H1 (cell line): ENCODE measurements at regions not wholly inside any gene's neighbourhood (a gene's known extent, or its start where the extent isn't known, plus 50 kb on each side); places are given as distances from the start of the nearest gene placed in this dataset.

Source experiments
- EP300 ChIP-seq, 2 experiments: IDR thresholded peaks; 1 replicate in 1 of 2; 2 replicates in 1 of 2; pipeline ENCODE4 v1.6.1; 2011 to 2012; ENCODE audit warnings: low read depth in 2 of 2, low read length in 2 of 2, mild to moderate bottlenecking in 2 of 2, borderline replicate concordance in 1 of 2, inconsistent platforms in 1 of 2, moderate library complexity in 1 of 2
- HDAC2 ChIP-seq, 2 experiments: fragments of 300-600 bp in 1 of 2; sonication (generic) in 1 of 2; IDR thresholded peaks; 2 replicates each; pipeline ENCODE4 v1.6.1; 2011 to 2012; ENCODE audit warnings: low read depth in 2 of 2, low read length in 2 of 2, mild to moderate bottlenecking in 2 of 2, moderate library complexity in 2 of 2, borderline replicate concordance in 1 of 2, inconsistent platforms in 1 of 2
- TEAD4 ChIP-seq: IDR thresholded peaks from 2 replicates; pipeline ENCODE4 v1.6.1; 2012; ENCODE audit warnings: low read depth, low read length, inconsistent platforms, mixed read lengths

- TF ChIP-seq HDAC2 (IDR thresholded peaks at IDR 0.05; ENCODE audit: borderline replicate concordance in 1 of 2, low read depth in 2 of 2, low read length in 2 of 2) (no peak), TEAD4 (no peak), EP300 (IDR thresholded peaks at IDR 0.05; ENCODE audit: borderline replicate concordance in 1 of 2, low read depth in 2 of 2, low read length in 2 of 2) (no peak)
- TF ChIP-seq, all 59 proteins: peak for 0
These were observed 296.8 kb upstream of the RSPO3 start (continued) for GRCh38 chr6:126821706-126822105.
